ENCODE measurements at regions not wholly inside any gene's neighbourhood (a gene's known extent, or its start where the extent isn't known, plus 50 kb on each side); places are given as distances from the start of the nearest gene placed in this dataset.
A peak's percentile ranks its signal among the peaks of the same experiment; 100 is the strongest.

GRCh38 chr3:159593927-159594605, 394.6 kb upstream of the IL12A start:
- no peak for ATAC-seq (ENCODE audit: poor library complexity)
- intact Hi-C loops (cut with DNase I) = no loop called here

GRCh38 chr3:159600291-159600690, 388.3 kb upstream of the IL12A start:
- no peak for ATAC-seq (ENCODE audit: poor library complexity)

More at GRCh38 chr3:159593927-159594605, 394.6 kb upstream of the IL12A start:
- DNase-seq = no peak

DNA sequence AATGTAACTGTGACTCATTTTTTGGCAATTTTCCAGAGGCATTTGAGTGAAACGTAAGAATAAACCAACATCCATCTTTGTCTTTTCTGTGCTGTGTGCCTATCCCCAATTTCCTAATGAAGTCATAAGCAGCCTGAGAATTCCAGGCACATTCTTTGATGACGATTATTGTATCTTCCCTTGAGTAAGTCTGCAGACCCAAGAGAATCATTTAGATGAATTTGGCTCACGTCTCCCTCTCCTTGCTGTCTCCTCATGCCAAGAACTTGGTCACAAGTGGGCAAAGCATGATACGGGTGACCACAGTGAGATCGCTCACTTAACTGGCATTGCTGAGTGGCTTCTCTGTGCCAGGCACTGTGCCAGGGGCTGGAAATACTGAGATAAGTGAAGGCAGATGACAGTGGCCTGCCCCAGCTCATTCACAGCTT, 384.5 kb upstream of the IL12A start:
- intact Hi-C loops (cut with DNase I) = no loop called here
- DNase-seq (peak; percentile 88), ATAC-seq (ENCODE audit: poor library complexity) (peak; percentile 98)

More at GRCh38 chr3:159600291-159600690, 388.3 kb upstream of the IL12A start:
- no peak for DNase-seq
- intact Hi-C loops (cut with DNase I) = no loop called here

GRCh38 chr3:159605101-159605500, 383.5 kb upstream of the IL12A start:
- ATAC-seq (ENCODE audit: poor library complexity) = no peak
- intact Hi-C loops (cut with DNase I) = no loop called here
- no peak for DNase-seq

DNA sequence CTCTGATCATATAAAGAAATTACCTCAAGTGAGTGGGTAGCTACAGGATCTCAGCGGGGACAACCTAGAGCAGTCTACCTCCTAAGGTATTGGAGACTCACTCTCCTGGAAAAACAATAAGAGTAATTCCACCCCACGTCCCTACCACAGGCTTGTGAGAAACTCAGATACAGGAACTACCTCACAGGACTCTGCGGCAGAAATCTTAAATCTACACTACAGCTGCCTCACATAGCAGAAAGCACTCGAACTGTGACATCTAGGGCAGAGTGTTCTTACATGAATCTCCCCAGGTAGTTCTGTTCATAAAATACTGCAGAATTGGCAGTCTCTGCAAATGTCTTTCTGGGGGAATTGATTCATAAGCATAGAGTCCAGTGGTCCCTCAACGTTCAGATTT, 382.9 kb upstream of the IL12A start:
- ATAC-seq (ENCODE audit: poor library complexity) (peak; percentile 26), DNase-seq (no peak)
- intact Hi-C loops (cut with DNase I) = no loop called here

GRCh38 chr3:159607856-159608255, 380.8 kb upstream of the IL12A start:
- DNase-seq (no peak), ATAC-seq (ENCODE audit: poor library complexity) (no peak)
- intact Hi-C loops (cut with DNase I) = no loop called here

GRCh38 chr3:159608311-159608710, 380.3 kb upstream of the IL12A start:
- intact Hi-C loops (cut with DNase I) = no loop called here
- ATAC-seq (ENCODE audit: poor library complexity) = no peak

GRCh38 chr3:159609625-159610024, 379.0 kb upstream of the IL12A start:
- DNase-seq = no peak
- ATAC-seq (ENCODE audit: poor library complexity) = no peak
- intact Hi-C loops (cut with DNase I) = no loop called here

More at GRCh38 chr3:159608311-159608710, 380.3 kb upstream of the IL12A start:
- no peak for DNase-seq

DNA sequence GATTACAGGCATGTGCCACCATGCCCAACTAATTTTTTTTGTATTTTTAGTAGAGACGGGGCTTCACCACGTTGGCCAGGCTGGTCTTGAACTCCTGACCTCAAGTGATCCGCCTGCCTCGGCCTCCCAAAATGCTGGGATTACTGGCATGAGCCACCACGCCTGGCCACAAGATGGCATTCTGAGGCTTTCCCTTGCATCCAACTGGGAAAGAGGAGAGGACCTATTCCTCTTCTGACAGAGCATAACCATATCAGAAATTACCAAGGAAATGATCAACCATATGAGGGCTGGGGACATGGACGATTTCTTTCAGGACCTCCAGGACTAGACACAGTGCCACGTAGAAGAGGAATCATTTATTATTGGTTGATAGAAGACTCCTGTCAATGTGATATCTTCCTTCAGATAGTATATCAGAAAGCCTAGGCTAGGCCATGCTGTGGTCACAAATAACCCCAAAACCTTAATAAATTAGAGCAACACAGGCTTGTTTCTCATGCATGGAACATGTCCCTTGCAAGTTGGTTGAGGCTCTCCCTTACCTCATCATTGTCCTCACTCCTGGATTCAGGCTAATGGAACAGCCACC, 372.3 kb upstream of the IL12A start:
- peak; percentile 88 for ATAC-seq (ENCODE audit: poor library complexity)
- intact Hi-C loops (cut with DNase I) = loop anchor here (5.0 kb wide), 1 partner anchor 191 kb away; no protein-coding TSS in a partner anchor
- DNase-seq = peak; percentile 53

- intact Hi-C loops (cut with DNase I) = loop anchor here (5.0 kb wide), 1 partner anchor 188 kb away; no protein-coding TSS in a partner anchor
- no peak for DNase-seq
- no peak for ATAC-seq (ENCODE audit: poor library complexity)
These were observed 369.2 kb upstream of the IL12A start for GRCh38 chr3:159619341-159619885.

- DNase-seq (no peak), ATAC-seq (ENCODE audit: poor library complexity) (no peak)
- intact Hi-C loops (cut with DNase I) = no loop called here
These were observed 368.4 kb upstream of the IL12A start for GRCh38 chr3:159620281-159620680.

DNA sequence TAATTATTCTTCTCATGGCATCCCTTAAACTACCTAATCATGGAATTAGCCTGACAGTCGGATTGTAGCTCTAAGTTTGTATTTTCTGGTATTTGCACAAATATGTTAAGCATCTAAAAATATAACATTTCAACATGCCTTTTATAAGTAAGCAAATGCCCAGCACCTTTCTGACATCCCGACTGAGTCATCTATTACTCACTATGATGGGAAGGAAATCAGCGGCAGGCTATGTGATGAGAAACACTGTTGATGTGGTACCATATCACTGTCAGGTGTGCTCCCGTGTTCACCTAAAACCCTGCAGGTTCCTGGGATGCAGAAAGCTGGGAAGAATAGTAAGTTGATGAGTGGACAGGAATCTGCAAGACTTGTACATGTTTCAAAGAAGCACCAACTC, 367.8 kb upstream of the IL12A start:
- intact Hi-C loops (cut with DNase I) = no loop called here
- no peak for ATAC-seq (ENCODE audit: poor library complexity)
- DNase-seq = no peak

DNA sequence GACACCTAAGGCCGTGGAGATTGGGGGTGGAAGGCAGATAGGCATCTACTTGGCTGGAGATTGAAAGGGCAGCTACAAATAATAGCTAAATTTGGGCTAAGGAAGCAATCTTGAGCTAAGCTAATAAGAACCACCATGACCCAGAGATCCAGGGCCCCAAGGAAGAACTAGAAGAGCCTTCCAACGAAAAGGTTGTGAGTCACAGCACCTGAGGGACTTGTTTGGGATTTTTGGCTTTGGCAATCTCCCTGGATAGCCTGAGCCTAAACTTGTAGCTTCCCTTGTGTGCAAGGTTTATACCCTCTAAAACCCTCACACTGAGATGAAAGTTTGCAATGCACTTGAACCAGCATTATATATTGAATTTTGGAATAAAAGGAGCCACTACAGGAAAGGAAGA, 364.0 kb upstream of the IL12A start:
- intact Hi-C loops (cut with DNase I) = no loop called here
- no peak for ATAC-seq (ENCODE audit: poor library complexity)
- no peak for DNase-seq

DNA sequence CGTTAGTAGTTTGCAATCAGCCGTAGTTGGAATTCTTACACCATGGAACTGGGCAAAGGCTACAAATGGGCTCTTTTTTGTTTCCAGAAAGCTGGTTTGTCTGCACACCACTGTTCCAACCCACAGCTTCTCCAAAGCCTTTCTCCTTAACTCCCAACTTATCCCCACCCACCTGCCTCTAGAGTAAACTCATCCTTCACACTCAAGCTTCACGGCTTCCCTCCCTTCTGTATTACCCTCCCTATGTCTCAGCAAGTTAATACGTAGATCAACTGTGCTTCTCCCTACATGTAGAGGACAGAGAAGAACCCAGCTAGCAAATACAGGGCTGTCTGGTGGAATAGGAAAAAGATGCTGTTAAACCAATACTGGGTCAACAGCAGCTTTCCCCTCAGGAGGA, 363.0 kb upstream of the IL12A start:
- ATAC-seq (ENCODE audit: poor library complexity) = no peak
- DNase-seq = no peak
- intact Hi-C loops (cut with DNase I) = no loop called here

DNA sequence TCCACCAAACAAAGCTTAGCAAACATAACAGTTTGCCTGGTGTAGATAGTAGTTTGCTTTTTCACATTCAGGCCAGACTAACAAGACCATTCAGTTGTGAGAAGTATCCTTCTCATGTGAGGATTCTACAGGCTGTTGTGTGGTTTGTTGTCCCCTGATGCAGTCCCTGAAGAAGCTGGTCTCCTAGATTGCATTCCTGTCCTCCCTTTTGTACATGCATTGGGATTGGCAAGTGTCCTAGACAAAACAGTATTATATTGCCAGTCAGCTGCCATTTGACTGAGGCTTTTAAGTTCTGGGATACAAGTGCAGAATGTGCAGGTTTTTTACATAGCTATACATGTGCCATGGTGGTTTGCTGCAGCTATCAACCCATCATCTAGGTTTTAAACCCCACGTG, 362.0 kb upstream of the IL12A start:
- no peak for ATAC-seq (ENCODE audit: poor library complexity)
- intact Hi-C loops (cut with DNase I) = no loop called here

GRCh38 chr3:159627229-159627628, 361.4 kb upstream of the IL12A start:
- DNase-seq = no peak
- no peak for ATAC-seq (ENCODE audit: poor library complexity)
- intact Hi-C loops (cut with DNase I) = no loop called here

More for the DNA sequence above, 362.0 kb upstream of the IL12A start:
- DNase-seq = no peak

DNA sequence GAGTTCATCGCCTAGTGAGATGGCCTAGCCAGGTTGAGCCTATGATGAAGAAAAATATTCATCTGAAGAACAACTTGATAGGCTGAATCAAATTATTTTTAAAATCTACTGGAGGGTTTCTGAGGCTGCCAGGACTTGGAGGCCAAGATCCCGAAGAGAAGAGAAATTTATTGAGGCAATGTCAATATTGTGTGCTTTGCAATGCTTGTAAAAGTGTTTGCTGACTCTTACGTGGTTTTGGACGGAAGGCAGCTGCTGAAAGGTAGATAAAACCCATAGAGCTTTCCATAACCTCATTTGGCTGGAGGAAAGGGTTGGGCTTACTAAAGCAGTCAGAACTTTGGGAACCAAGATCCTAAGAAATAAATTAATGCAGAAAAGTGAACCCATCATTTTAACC, 361.0 kb upstream of the IL12A start:
- intact Hi-C loops (cut with DNase I) = no loop called here
- ATAC-seq (ENCODE audit: poor library complexity) (no peak), DNase-seq (no peak)

GRCh38 chr3:159629329-159630084, 359.1 kb upstream of the IL12A start:
- ATAC-seq (ENCODE audit: poor library complexity) = no peak
- intact Hi-C loops (cut with DNase I) = no loop called here
- DNase-seq = no peak

DNA sequence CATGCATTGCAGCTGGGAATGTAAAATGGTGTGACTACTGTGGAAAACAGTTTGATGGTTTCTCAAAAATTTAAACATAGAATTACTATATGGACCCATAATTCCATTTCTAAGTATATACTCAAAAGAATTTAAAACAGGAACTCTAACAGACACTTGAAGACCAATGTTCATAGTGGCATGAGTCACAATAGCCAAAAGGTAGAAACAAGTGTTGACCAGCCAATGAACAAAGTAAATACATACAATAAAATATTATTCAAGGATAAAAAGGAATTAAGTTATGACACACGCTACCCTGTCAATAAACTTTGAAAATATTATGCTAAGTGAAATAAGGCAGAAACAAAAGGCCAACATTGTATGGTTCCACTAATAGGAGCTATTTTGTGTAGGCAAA, 357.4 kb upstream of the IL12A start:
- DNase-seq = no peak
- no peak for ATAC-seq (ENCODE audit: poor library complexity)
- intact Hi-C loops (cut with DNase I) = no loop called here
